CD4-positive, alpha-beta T cell treated with Interleukin-4 for 1 hour (primary cell): ENCODE measurements at regions not wholly inside any gene's neighbourhood (a gene's known extent, or its start where the extent isn't known, plus 50 kb on each side); places are given as distances from the start of the nearest gene placed in this dataset.
"Not testable (repeated sequence)": the region's sequence is repeated elsewhere in the genome, so short reads cannot be mapped to it uniquely, and the experiment has no call there.

Experiments
- DNase-seq, 2 donors: peaks; one replicate each; pipeline ENCODE4 v3.0.0-alpha.2; 2020 to 2022

- DNase-seq: no peak
Measured at GRCh38 chr7:51867117-51867516, 550.5 kb upstream of the COBL start.

- DNase-seq: no peak
Measured at GRCh38 chr7:51860305-51860704, 543.7 kb upstream of the COBL start.

GRCh38 chr7:51850126-51850525 lies 533.5 kb upstream of the COBL start:
- DNase-seq: no peak

GRCh38 chr7:51847461-51848134 lies 531.0 kb upstream of the COBL start:
- no peak for DNase-seq

GRCh38 chr7:51839130-51839529 lies 522.5 kb upstream of the COBL start:
- DNase-seq: not testable (repeated sequence)

GRCh38 chr7:51827631-51828030 lies 511.0 kb upstream of the COBL start:
- DNase-seq: no peak

- DNase-seq: no peak
Measured at GRCh38 chr7:51824050-51824449, 507.4 kb upstream of the COBL start.

- DNase-seq: no peak
Measured at GRCh38 chr7:51823437-51823836, 506.8 kb upstream of the COBL start.

- no peak for DNase-seq
Measured at GRCh38 chr7:51817694-51818225, 501.2 kb upstream of the COBL start.

- DNase-seq: not testable (repeated sequence)
Measured at GRCh38 chr7:51805783-51806431, 489.3 kb upstream of the COBL start.

- no peak for DNase-seq
Measured at GRCh38 chr7:51802718-51803117, 486.1 kb upstream of the COBL start.

GRCh38 chr7:51797371-51797770 lies 480.8 kb upstream of the COBL start:
- DNase-seq: no peak

- no peak for DNase-seq
Measured at GRCh38 chr7:51792796-51793195, 476.2 kb upstream of the COBL start.

GRCh38 chr7:51789489-51789888 lies 472.9 kb upstream of the COBL start:
- no peak for DNase-seq

- DNase-seq: no peak
Measured at GRCh38 chr7:51786284-51786683, 469.7 kb upstream of the COBL start.

- DNase-seq: no peak
Measured at GRCh38 chr7:51785876-51786275, 469.3 kb upstream of the COBL start.

GRCh38 chr7:51785171-51785570 lies 468.6 kb upstream of the COBL start:
- DNase-seq: no peak

- DNase-seq: no peak
Measured at GRCh38 chr7:51783241-51783640, 466.6 kb upstream of the COBL start.

- DNase-seq: no peak
Measured at GRCh38 chr7:51778121-51778520, 461.5 kb upstream of the COBL start.

GRCh38 chr7:51774178-51774577 lies 457.6 kb upstream of the COBL start:
- no peak for DNase-seq

GRCh38 chr7:51772190-51772589 lies 455.6 kb upstream of the COBL start:
- no peak for DNase-seq

- no peak for DNase-seq
Measured at GRCh38 chr7:51764976-51765375, 448.4 kb upstream of the COBL start.

- DNase-seq: no peak
Measured at GRCh38 chr7:51759985-51760384, 443.4 kb upstream of the COBL start.

- DNase-seq: no peak
Measured at GRCh38 chr7:51757960-51758359, 441.4 kb upstream of the COBL start.

GRCh38 chr7:51732951-51733350 lies 416.3 kb upstream of the COBL start:
- DNase-seq: no peak
